ENCODE measurements at regions not wholly inside any gene's neighbourhood (a gene's known extent, or its start where the extent isn't known, plus 50 kb on each side); places are given as distances from the start of the nearest gene placed in this dataset.

DNA sequence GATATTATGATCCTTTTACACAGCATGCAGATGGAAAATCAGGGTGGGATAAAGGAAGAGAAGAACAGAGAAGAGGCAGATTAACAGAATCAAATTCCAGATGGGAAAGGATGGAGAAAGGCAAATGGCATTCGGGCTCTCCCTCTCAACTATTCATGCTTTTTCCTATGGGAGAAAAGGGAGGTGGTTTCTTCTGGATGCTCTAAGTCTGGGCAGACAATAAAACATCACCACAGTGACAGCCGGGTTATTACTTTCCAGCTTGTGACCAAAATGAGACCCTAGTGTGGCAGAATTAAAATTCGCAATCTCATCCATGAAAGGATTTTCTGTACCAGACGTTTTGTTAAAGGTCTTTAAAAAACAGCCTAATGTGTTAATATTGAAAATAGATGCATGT is 440.7 kb downstream of the RND3 start:
- TF ChIP-seq, protein P1, sequence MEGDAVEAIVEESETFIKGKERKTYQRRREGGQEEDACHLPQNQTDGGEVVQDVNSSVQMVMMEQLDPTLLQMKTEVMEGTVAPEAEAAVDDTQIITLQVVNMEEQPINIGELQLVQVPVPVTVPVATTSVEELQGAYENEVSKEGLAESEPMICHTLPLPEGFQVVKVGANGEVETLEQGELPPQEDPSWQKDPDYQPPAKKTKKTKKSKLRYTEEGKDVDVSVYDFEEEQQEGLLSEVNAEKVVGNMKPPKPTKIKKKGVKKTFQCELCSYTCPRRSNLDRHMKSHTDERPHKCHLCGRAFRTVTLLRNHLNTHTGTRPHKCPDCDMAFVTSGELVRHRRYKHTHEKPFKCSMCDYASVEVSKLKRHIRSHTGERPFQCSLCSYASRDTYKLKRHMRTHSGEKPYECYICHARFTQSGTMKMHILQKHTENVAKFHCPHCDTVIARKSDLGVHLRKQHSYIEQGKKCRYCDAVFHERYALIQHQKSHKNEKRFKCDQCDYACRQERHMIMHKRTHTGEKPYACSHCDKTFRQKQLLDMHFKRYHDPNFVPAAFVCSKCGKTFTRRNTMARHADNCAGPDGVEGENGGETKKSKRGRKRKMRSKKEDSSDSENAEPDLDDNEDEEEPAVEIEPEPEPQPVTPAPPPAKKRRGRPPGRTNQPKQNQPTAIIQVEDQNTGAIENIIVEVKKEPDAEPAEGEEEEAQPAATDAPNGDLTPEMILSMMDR (IDR thresholded peaks at IDR 0.05) = no peak
- TF ChIP-seq ZFX (IDR thresholded peaks at IDR 0.05; ENCODE audit: borderline replicate concordance) = no peak
